ENCODE measurements at regions not wholly inside any gene's neighbourhood (a gene's known extent, or its start where the extent isn't known, plus 50 kb on each side); places are given as distances from the start of the nearest gene placed in this dataset.

DNA sequence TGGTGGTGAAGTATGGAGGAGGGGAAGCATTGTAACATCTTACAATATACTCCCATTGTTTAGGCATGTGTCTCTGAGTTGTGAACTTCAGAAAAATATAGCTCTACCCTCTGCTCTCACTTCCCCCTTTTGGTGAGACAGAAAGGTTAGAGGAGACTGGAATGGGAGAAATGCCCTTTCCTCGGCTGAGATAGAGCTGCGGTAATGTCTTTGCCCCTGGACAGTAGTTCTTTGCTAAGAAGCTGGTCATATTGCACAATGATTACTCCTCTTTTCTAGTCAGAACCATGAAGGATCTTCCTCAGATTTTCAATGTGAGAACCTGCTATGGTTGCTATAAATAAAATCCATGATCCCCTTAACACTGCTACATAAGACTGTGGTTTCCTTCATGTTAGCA, 171.0 kb downstream of the SEM1 start:
- TF ChIP-seq, protein P1, sequence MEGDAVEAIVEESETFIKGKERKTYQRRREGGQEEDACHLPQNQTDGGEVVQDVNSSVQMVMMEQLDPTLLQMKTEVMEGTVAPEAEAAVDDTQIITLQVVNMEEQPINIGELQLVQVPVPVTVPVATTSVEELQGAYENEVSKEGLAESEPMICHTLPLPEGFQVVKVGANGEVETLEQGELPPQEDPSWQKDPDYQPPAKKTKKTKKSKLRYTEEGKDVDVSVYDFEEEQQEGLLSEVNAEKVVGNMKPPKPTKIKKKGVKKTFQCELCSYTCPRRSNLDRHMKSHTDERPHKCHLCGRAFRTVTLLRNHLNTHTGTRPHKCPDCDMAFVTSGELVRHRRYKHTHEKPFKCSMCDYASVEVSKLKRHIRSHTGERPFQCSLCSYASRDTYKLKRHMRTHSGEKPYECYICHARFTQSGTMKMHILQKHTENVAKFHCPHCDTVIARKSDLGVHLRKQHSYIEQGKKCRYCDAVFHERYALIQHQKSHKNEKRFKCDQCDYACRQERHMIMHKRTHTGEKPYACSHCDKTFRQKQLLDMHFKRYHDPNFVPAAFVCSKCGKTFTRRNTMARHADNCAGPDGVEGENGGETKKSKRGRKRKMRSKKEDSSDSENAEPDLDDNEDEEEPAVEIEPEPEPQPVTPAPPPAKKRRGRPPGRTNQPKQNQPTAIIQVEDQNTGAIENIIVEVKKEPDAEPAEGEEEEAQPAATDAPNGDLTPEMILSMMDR (IDR thresholded peaks at IDR 0.05): no peak
- no peak for TF ChIP-seq POLR2A (IDR thresholded peaks at IDR 0.05)
- TF ChIP-seq POLR2AphosphoS5 (IDR thresholded peaks at IDR 0.05): no peak
- no peak for TF ChIP-seq EP300 (IDR thresholded peaks at IDR 0.05)

Data from sigmoid colon (tissue), 4 donors.